SU-DHL-6 (cell line): ENCODE measurements at regions not wholly inside any gene's neighbourhood (a gene's known extent, or its start where the extent isn't known, plus 50 kb on each side); places are given as distances from the start of the nearest gene placed in this dataset.

Experiments used
- H2AFZ ChIP-seq: fragments of 200-600 bp; sonication (generic); 2 replicates; pipeline ENCODE4 v1.6.1; 2014; ENCODE audit warnings: low read depth, mild to moderate bottlenecking, moderate library complexity, mixed read lengths, antibody characterized with exemption, low read length; ENCODE audit not compliant: severe bottlenecking
- H3F3A ChIP-seq: fragments of 200-600 bp; shearing (Covaris generic); 2 replicates; pipeline ENCODE4 v1.6.0; 2016; ENCODE audit warnings: antibody characterized with exemption, mild to moderate bottlenecking; ENCODE audit not compliant: insufficient read depth
- H3K27ac ChIP-seq: fragments of 200-600 bp; sonication (generic); 2 replicates; pipeline ENCODE4 v1.5.1; 2016; ENCODE audit warnings: low read depth, mild to moderate bottlenecking, low read length, moderate library complexity, mixed read lengths
- H3K27me3 ChIP-seq: fragments of 200-600 bp; sonication (generic), shearing (Covaris generic); 2 replicates; pipeline ENCODE4 v1.6.0; 2014; ENCODE audit warnings: mild to moderate bottlenecking, low read length
- H3K36me3 ChIP-seq: fragments of 200-600 bp; sonication (generic); 2 replicates; pipeline ENCODE4 v1.6.1; 2014; ENCODE audit warnings: mild to moderate bottlenecking, low read length, mixed read lengths
- H3K4me2 ChIP-seq: fragments of 300-600, 200-600 bp; shearing (Covaris generic), sonication (generic); 2 replicates; pipeline ENCODE4 v1.6.0; 2014; ENCODE audit warnings: low read length, low read depth, mild to moderate bottlenecking; ENCODE audit not compliant: poor library complexity, severe bottlenecking
- H3K4me3 ChIP-seq: fragments of 200-600 bp; sonication (generic); 2 replicates; pipeline ENCODE4 v1.5.1; 2014; ENCODE audit warnings: antibody characterized with exemption, low read length, mild to moderate bottlenecking, mixed read lengths; ENCODE audit not compliant: insufficient read depth, poor library complexity, severe bottlenecking
- H3K79me2 ChIP-seq: fragments of 200-600 bp; sonication (generic); 2 replicates; pipeline ENCODE4 v1.6.1; 2014; ENCODE audit warnings: mild to moderate bottlenecking, low read length, moderate library complexity; ENCODE audit not compliant: insufficient read depth
- H3K9ac ChIP-seq: fragments of 200-600 bp; sonication (generic); 2 replicates; pipeline ENCODE4 v1.7.0; 2014; ENCODE audit warnings: mild to moderate bottlenecking, low read length
- H3K9me2 ChIP-seq: fragments of 200-600 bp; sonication (generic); replicated peaks from 2 replicates; pipeline ENCODE4 v1.6.1; 2014; ENCODE audit warnings: low read length; ENCODE audit not compliant: insufficient read depth
- H3K9me3 ChIP-seq: fragments of 200-600 bp; sonication (generic); 2 replicates; pipeline ENCODE4 v1.6.1; 2014; ENCODE audit warnings: low read length, mixed read lengths; ENCODE audit not compliant: insufficient read depth
- H4K20me1 ChIP-seq: fragments of 200-600 bp; sonication (generic); 2 replicates; pipeline ENCODE4 v1.6.1; 2014; ENCODE audit warnings: low read depth, mild to moderate bottlenecking, antibody characterized with exemption, low read length, moderate library complexity, mixed read lengths
- EZH2phosphoT487 ChIP-seq: fragments of 200-600 bp; sonication (generic), shearing (Covaris generic); conservative IDR thresholded peaks from 2 replicates; pipeline ENCODE4 v1.6.1; 2018; ENCODE audit warnings: mild to moderate bottlenecking, antibody characterized with exemption, low read length, moderate library complexity, mixed read lengths
- TF ChIP-seq, protein P1 (sequence below): fragments of 200-600 bp; sonication (generic); IDR thresholded peaks from one replicate; pipeline ENCODE4 v1.5.1; 2017; ENCODE audit warnings: antibody characterized with exemption, mild to moderate bottlenecking, low read length, moderate library complexity; ENCODE audit not compliant: insufficient read depth, poor library complexity, severe bottlenecking

- TF ChIP-seq, protein P1, sequence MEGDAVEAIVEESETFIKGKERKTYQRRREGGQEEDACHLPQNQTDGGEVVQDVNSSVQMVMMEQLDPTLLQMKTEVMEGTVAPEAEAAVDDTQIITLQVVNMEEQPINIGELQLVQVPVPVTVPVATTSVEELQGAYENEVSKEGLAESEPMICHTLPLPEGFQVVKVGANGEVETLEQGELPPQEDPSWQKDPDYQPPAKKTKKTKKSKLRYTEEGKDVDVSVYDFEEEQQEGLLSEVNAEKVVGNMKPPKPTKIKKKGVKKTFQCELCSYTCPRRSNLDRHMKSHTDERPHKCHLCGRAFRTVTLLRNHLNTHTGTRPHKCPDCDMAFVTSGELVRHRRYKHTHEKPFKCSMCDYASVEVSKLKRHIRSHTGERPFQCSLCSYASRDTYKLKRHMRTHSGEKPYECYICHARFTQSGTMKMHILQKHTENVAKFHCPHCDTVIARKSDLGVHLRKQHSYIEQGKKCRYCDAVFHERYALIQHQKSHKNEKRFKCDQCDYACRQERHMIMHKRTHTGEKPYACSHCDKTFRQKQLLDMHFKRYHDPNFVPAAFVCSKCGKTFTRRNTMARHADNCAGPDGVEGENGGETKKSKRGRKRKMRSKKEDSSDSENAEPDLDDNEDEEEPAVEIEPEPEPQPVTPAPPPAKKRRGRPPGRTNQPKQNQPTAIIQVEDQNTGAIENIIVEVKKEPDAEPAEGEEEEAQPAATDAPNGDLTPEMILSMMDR: no peak
- H3K27me3 ChIP-seq: no peaks in the 10 kb centered on the region
- H3K79me2 ChIP-seq: no peaks in the 10 kb centered on the region
These were observed 166.1 kb downstream of the MN1 start for GRCh38 chr22:27635435-27635834.

DNA sequence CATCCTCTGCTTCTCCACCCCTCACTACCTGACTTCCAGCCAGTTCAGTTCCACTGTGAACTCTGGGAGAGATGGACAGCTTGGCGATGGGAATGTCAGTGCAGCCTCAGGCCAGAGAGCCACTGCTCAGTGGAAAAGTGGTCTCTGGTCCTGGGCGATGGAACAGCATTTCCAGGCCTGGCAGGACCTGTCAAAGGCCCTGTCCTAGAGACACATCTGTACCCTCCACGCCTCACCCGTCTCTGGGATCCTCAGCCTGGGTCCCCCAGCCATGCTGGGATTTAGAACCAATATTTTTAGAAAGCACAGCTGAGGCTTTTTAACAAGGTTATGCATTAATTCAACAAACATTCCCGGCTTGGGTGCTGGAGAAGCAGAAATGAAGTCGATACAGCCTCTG, 165.7 kb downstream of the MN1 start:
- Histone ChIP-seq H3K9ac (no peak overlapping the region), H3F3A (no peaks in the 10 kb centered on the region), H3K36me3 (no peaks in the 10 kb centered on the region), H2AFZ (no peak overlapping the region), H3K4me3 (no peak overlapping the region), H4K20me1 (no peaks in the 10 kb centered on the region), H3K9me2 (no peaks in the 10 kb centered on the region), H3K4me2 (no peak overlapping the region), H3K79me2 (no peaks in the 10 kb centered on the region), H3K27me3 (no peaks in the 10 kb centered on the region), H3K27ac (no peak overlapping the region), H3K9me3 (no peaks in the 10 kb centered on the region)
- TF ChIP-seq, protein P1: no peak
- TF ChIP-seq EZH2phosphoT487: no peak

More at GRCh38 chr22:27635435-27635834, 166.1 kb downstream of the MN1 start:
- no peaks in the 10 kb centered on the region for H3F3A ChIP-seq
- H2AFZ ChIP-seq: no peak overlapping the region
- H3K9me3 ChIP-seq: no peaks in the 10 kb centered on the region
- no peaks in the 10 kb centered on the region for H3K36me3 ChIP-seq
- H3K4me3 ChIP-seq: no peak overlapping the region
- no peak overlapping the region for H3K4me2 ChIP-seq
- no peak overlapping the region for H3K27ac ChIP-seq
- no peak overlapping the region for H3K9ac ChIP-seq
- no peaks in the 10 kb centered on the region for H3K9me2 ChIP-seq
- H4K20me1 ChIP-seq: no peaks in the 10 kb centered on the region

- Histone ChIP-seq H3K27me3 (no peaks in the 10 kb centered on the region), H3K27ac (no peak overlapping the region), H4K20me1 (no peaks in the 10 kb centered on the region), H3K4me2 (no peak overlapping the region), H3F3A (no peaks in the 10 kb centered on the region), H3K36me3 (no peaks in the 10 kb centered on the region), H3K79me2 (no peaks in the 10 kb centered on the region), H3K9me2 (no peaks in the 10 kb centered on the region), H3K9me3 (no peaks in the 10 kb centered on the region), H3K4me3 (no peak overlapping the region), H2AFZ (no peak overlapping the region), H3K9ac (no peak overlapping the region)
- TF ChIP-seq, protein P1: no peak
- TF ChIP-seq EZH2phosphoT487: no peak
These were observed 164.6 kb downstream of the MN1 start for GRCh38 chr22:27636716-27637508.
